Activated CD4-positive, alpha-beta T cell treated with anti-CD3 and anti-CD28 coated beads, Interleukin-2, amount 50 U/mL, for 1 hour (primary cell): ENCODE measurements at regions not wholly inside any gene's neighbourhood (a gene's known extent, or its start where the extent isn't known, plus 50 kb on each side); places are given as distances from the start of the nearest gene placed in this dataset.

Source experiments
- DNase-seq: peaks from one replicate; pipeline ENCODE4 v3.0.0-alpha.2; 2020

DNA sequence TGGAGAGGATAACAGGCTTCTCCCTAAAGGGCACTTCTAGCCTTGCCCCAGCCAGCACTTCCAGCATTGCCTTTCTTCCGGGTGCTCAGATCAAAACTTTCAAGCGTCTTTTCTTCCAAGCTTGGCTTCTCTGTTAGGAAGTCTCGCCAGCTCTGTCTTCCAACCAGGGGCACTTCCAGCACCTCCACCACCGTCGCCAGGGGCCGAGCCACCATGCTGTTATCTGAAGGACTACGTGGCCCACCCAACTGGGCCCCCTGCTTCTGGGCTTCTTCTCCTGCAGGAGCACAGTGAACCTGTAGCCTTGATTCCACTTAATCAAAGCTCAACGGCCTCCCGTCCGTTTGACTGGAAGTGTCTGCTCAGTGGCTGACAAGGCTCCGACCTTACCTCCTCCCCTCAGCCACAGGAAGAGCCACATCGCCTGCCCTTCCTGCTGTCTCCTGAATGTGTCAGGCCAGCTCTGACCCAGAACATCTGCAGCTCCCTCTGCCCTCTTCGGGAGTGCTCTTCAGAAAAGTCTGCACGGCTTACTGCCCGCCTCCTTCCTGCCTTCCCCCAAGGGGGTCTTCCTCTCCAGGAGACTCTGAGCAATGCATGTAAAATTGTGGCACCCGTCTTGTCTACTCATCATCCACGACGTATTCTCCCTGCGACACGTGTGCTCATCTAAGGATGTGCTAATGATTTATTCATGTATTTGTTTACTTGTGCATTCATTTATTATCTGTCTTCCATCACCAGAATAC is 527.0 kb downstream of the CDH26 start:
- DNase-seq = no peak

DNA sequence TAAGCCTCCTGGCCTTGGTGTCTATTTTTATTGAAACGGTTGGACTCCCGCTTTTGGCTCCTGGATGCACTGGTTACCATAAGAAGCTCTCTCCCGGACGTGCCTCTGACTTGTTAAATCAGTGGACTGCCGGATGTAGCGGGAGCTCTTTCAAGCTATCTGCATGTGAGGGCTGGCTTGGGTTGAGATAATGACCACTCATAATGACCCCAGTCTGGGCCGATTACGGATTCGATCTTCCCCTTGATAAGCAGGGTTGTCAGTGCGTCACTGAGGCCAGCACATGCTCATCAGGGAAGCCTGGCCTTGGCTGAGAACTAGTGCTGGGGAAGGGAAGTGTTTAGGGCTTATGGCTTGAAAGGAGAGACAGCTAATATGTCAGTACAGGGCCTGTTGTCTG is 528.1 kb downstream of the CDH26 start:
- DNase-seq = no peak

- no peak for DNase-seq
These were observed 528.7 kb downstream of the CDH26 start for GRCh38 chr20:60486937-60487336.

DNA sequence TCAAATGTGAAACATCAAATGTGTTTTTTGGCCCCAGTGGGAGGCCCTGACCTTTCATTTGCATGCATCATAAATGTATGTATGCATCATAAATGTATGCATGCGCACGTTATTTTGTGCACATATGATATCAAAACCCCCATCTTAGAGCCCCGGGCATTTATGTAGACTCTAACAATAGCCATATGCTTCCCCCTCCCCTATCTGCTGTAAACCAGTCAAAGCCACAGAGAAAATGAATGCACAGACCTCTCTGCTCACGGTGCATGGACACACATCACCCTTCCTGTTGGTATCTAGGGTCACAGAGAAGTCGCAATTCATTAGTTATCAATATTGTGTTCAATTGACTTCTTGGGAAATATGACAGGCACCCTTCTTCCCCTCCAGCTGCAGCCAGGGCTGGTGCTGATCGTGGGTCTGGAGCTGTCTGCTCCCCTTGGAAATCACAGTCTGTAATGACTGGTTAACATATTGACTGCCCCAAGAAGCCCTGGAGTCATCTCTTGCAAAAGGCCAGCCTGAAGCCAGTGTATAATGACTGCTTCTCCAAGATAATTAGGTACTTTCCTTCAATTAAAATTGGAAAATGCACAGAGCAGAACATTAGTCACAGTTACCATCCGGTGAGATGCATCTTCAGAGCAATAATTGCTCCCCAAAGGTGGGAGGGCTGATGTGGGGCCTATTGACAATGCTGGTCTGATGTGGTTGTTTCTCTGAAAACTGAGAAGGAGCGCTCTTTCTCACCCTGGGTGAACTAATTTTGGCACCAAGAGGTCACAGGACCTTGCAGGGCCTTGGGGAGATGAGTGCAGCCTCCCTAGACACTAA is 532.2 kb downstream of the CDH26 start:
- no peak for DNase-seq

DNA sequence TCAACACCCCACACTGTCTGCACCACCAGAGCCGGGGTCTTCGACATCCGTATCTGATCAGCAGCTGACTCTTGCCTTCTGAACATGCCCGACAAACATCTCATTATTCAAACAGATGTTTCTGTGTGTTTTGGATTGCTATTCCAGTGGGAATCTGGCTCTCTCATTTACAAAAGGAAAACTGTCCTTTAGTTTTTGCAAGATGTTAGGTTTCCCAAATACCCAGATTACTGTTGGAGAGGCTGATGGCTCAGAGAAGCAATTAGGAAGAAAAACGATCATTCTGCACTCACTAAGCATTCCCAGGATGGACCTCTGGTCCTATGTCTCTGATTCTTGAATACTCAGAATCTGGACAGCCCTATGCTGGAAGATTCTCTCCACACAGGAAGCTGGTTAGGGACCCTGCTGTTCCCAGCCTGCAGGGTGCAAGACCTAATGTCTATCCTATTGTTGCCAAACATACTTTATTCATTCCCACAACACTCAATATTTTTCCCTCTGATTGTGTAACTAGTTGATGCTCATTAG is 532.9 kb downstream of the CDH26 start:
- DNase-seq = no peak

DNA sequence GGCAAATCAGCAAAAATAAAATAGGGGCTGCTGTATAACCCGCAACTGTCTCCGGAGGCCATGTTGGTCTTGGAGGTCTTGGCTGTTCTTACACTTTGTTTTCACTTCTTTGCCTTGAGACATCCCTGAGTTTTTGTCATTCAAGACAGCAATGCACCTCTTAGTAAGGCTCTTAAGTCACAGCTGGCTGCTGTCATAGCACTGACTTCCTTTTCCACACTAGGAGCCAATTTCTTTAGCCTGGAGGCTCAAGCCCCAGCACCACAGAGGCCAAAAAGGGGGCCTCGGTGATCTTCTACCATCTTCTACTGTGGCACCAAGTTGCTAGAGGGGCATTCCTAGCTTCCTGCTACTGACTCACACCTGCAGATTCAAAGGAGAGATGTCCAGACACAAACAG is 536.3 kb downstream of the CDH26 start:
- DNase-seq = no peak

GRCh38 chr20:60497298-60498035 is 539.2 kb downstream of the CDH26 start:
- no peak for DNase-seq

DNA sequence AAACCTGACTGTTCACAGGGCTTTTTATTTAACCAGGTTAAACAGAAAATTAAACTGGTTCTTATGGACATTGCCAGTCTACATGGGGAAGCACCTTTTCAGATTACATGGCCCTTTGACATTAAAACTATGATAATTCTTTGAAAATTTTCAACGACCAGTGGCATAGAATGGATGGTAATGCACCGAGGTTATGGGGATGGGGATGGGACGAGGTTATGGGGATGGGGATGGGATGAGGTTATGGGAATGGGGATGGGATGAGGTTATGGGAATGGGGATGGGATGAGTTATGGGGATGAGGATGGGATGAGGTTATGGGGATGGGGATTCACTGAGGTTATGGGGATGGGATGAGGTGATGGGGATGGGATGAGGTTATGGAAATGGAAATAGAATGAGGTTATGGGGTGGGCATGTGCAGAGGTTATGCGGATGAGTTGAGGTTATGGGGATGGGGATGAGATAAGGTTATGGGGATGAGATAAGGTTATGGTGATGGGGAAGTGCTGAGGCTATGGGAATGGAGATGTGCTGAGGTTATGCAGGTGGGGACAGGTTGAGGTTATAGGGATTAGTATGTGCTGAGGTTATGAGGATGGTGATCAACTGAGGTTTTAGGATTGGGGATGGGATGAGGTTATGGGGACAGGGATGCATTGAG is 541.9 kb downstream of the CDH26 start:
- DNase-seq = no peak

DNA sequence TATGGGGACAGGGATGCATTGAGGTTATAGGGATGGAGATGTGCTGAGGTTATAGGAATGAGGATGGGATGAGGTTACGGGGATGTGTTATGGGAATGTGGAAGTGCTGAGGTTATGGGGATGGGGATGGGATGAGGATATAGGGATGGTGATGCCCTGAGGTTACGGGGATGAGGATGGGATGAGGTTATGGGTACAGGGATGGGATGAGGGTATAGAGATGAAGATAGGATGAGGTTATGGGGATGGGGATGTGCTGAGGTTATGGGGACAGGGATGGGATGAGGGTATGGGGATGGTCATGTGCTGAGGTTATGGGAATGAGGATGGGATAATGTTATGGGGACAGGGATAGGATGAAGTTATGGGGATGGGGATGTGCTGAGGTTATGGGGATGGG is 542.8 kb downstream of the CDH26 start:
- DNase-seq = no peak

DNA sequence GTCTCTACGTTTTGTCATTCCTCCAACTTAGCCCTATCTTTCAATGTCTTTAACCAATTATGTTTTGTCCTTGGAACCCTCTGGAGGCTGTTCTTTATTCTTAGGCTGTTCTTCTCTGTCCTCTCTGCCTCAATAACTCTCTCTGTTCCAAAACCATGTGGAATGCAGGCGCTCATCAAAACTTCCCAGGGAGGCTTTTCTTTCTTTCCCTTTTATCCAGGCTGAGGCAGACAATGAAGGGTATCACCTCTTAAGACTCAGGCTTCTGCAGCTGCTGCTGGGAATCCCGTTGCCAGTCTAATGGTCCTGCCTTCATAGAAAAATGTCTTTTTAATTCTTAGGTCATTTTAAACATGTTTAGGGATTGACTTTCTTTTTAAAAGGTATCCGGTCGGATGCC is 544.7 kb downstream of the CDH26 start:
- no peak for DNase-seq

- DNase-seq = no peak
These were observed 547.2 kb downstream of the CDH26 start for GRCh38 chr20:60505423-60505822.

- DNase-seq = no peak
These were observed 547.8 kb downstream of the CDH26 start for GRCh38 chr20:60506061-60506460.

- no peak for DNase-seq
These were observed 549.0 kb downstream of the CDH26 start for GRCh38 chr20:60507087-60507694.

- DNase-seq = no peak
These were observed 551.2 kb downstream of the CDH26 start for GRCh38 chr20:60509407-60509806.

DNA sequence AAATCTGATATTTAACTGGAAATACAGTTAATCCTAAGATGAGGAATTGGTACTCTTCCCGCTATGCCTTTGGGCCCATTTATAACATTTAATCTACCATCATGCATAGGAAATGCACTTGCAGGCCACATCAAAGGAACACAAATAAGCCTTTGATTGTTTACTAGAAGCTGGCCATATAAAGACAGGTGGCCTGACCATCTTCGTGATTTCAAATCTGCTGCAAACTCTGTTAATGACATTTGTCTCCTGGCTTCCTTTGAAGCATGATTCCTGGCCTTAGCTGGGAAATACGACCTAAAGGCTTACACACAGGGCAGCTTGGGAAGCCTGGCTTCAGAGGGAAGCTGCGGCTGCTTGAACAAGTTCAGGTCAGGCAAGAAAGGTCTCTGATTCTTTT is 552.1 kb downstream of the CDH26 start:
- no peak for DNase-seq

DNA sequence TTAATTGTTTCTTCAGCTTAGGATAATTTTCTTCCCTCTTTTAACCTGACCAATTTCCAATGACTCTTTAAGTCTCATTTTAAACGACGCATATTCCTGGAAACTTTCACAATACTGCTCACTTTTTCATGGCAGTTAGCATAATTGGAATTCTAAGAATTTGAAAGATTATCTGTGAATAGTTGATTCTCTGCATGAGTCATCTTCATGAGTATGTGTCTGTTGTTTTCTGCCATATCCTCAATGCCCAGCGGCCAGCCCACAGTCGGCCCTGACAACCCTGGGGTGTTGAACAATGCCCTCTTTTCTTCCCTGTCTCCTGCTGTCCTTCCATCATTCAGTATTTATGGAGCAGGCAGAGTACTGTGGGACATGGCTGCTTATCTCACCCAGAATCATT is 554.2 kb downstream of the CDH26 start:
- no peak for DNase-seq

DNA sequence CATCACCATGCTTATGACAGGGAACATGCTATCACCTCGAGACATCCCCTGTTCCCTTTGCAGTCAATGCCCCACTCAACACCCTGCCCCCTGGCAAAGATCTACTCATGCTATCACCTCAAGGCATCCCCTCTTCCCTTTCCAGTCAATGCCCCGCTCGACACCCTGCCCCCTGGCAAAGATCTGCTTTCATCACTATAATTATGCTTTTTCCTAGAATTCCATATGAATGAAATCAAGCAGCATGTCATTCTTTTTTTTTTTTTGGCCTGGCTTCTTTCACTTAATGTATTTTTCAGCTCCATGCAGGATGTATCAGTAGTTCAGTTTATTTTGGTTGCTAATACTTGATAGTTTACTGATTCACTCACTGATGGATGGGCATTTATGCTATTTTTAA is 554.9 kb downstream of the CDH26 start:
- DNase-seq = no peak

DNA sequence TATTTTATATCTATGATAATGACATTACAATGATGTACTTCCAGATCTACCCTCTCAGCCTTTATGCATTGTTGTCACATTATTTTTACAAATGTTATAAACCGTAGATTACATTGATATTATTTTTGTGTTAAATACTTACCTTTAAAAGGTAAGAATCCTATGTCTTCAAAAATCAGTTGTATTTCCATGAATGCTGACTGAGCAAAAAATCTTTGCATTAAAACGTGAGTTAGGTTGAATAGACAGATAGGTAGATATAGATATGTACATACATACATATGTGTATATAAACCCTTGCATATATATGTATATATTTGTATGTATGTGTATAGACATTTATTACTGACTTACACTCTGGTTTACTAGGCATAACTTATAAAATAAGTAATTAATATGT is 558.2 kb downstream of the CDH26 start:
- no peak for DNase-seq

- no peak for DNase-seq
These were observed 559.8 kb downstream of the CDH26 start for GRCh38 chr20:60518022-60518421.

DNA sequence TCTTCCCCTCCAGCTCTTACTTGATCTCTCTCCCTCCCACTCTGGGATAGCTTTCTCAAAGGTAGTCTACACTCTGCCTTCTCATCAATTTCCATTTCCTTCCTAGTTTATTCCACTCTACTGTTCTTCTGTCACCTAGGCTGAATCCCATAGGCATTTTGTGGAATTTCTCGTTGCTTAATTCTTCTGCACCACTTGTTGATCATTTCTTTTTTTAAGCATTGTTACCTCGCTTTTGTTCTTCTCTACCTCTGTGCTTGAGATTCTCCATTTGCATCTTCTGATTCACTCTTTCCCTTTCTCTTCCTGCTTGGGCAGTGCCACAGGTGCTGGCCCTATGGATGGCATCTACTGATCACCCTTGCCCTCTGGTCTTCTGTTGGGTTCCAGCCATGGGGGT is 567.2 kb downstream of the CDH26 start:
- DNase-seq = no peak

GRCh38 chr20:60527656-60528055 is 569.4 kb downstream of the CDH26 start:
- DNase-seq = no peak

DNA sequence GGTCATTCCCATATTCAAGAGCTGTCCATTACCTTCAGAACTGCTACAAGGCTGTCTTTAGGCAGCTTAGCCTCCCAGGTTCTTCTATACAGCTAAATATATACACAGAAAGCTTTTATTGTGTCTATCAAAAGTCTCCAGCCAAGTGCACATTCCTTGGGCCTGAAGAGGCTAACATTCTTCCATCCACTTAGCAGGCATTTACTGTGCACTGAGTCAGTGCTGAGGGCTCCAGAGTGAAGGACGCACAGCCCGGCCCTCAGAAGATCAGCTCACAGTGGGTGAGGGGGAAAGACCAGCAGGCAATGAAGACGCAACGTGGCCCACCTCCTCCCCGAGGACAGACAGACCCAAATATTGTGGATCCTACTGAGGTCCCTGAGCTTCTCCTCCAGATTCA is 569.9 kb downstream of the CDH26 start:
- no peak for DNase-seq

DNA sequence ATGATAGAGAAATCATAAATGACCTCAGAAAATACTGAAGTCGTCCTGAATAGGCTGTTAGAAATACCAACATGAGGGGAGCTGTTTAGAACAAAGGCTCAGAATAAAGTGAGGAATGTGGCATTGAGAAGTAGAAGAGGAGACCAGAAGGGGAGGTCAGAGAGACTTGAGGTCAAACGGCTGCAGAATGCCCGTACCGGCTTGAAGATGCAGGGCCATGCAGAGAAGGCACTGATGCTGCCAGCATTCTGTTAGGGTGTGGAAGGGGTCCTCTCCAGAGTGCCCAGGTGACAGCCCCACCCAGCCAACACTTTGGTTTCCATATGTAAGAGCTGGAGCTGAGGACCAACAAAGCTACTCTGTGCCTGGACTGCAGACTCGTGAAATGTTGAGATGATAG is 570.9 kb downstream of the CDH26 start:
- no peak for DNase-seq
